C4-2B (cell line): ENCODE measurements at regions not wholly inside any gene's neighbourhood (a gene's known extent, or its start where the extent isn't known, plus 50 kb on each side); places are given as distances from the start of the nearest gene placed in this dataset.

ENCODE experiments used
- ZFX ChIP-seq: fragments of 450-650 bp; IDR thresholded peaks from 2 replicates; pipeline ENCODE4 v1.6.1; 2017
- TF ChIP-seq, protein P1 (sequence below): fragments of 450-650 bp; conservative IDR thresholded peaks from 2 replicates; pipeline ENCODE4 v1.5.1; 2017; ENCODE audit warnings: mild to moderate bottlenecking

DNA sequence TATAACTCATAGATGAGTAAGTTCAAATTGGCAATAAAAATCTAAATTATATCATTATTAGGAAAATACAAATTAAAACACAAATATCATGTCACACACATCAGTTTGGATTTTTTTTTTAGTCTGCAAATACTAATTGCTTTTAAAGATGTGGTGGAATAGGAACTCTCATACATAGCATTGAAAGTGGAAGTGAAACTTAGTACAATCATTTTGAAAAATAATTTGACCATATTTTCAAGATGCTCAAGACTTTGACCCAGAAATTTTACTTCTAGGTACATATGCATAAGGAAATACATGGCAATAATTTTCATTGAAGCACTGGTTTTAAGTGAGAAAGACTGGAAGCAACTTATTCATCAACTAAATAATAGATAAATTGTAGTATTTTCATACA, 147.5 kb upstream of the SMIM31 start:
- TF ChIP-seq, protein P1, sequence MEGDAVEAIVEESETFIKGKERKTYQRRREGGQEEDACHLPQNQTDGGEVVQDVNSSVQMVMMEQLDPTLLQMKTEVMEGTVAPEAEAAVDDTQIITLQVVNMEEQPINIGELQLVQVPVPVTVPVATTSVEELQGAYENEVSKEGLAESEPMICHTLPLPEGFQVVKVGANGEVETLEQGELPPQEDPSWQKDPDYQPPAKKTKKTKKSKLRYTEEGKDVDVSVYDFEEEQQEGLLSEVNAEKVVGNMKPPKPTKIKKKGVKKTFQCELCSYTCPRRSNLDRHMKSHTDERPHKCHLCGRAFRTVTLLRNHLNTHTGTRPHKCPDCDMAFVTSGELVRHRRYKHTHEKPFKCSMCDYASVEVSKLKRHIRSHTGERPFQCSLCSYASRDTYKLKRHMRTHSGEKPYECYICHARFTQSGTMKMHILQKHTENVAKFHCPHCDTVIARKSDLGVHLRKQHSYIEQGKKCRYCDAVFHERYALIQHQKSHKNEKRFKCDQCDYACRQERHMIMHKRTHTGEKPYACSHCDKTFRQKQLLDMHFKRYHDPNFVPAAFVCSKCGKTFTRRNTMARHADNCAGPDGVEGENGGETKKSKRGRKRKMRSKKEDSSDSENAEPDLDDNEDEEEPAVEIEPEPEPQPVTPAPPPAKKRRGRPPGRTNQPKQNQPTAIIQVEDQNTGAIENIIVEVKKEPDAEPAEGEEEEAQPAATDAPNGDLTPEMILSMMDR, result no peak
- no peak for TF ChIP-seq ZFX
